Astrocyte (in vitro differentiated cells and primary cell): ENCODE measurements at regions not wholly inside any gene's neighbourhood (a gene's known extent, or its start where the extent isn't known, plus 50 kb on each side); places are given as distances from the start of the nearest gene placed in this dataset.

Source experiments
- EZH2 ChIP-seq: IDR thresholded peaks from 2 replicates; pipeline ENCODE4 v1.6.1; 2012; ENCODE audit warnings: mild to moderate bottlenecking, low read length, inconsistent platforms; ENCODE audit not compliant: insufficient read depth
- TF ChIP-seq, protein P1 (sequence below): IDR thresholded peaks from 2 replicates; pipeline ENCODE4 v1.5.1; 2011; ENCODE audit warnings: low read depth, mild to moderate bottlenecking, inconsistent platforms, low read length, moderate library complexity; ENCODE audit not compliant: insufficient read depth

DNA sequence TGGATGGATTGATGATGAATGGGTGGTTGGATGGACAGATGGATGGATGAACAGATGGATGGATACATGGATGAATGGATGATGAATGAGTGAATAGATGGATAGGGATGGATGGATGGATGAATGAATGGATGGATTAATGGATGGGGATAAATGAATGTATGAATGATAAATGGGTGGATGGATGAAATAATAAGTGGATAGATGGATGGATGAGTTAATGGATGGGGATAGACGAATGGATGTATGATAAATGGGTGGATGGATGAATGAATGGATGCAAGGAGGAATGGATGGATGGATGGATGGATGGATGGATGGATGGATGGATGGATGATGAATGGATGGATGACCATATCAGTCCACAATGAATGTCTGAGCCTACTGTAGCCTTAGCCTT is 381.9 kb downstream of the SETD4 start:
- TF ChIP-seq, protein P1, sequence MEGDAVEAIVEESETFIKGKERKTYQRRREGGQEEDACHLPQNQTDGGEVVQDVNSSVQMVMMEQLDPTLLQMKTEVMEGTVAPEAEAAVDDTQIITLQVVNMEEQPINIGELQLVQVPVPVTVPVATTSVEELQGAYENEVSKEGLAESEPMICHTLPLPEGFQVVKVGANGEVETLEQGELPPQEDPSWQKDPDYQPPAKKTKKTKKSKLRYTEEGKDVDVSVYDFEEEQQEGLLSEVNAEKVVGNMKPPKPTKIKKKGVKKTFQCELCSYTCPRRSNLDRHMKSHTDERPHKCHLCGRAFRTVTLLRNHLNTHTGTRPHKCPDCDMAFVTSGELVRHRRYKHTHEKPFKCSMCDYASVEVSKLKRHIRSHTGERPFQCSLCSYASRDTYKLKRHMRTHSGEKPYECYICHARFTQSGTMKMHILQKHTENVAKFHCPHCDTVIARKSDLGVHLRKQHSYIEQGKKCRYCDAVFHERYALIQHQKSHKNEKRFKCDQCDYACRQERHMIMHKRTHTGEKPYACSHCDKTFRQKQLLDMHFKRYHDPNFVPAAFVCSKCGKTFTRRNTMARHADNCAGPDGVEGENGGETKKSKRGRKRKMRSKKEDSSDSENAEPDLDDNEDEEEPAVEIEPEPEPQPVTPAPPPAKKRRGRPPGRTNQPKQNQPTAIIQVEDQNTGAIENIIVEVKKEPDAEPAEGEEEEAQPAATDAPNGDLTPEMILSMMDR = no peak
- TF ChIP-seq EZH2 = no peak
